ENCODE measurements at regions not wholly inside any gene's neighbourhood (a gene's known extent, or its start where the extent isn't known, plus 50 kb on each side); places are given as distances from the start of the nearest gene placed in this dataset.

GRCh38 chr3:16366-16765 is 180.2 kb upstream of the CHL1 start:
- peaks cover 3% of the 10 kb centered on the region; the same call in 1 of the 2 replicates for H3K9me3 ChIP-seq (ENCODE audit: insufficient read depth, low read depth, low read length)
- no peak overlapping the region for H3K4me2 ChIP-seq (ENCODE audit: low read depth, low read length, poor library complexity, severe bottlenecking)
- no peaks in the 10 kb centered on the region for H3K79me2 ChIP-seq (ENCODE audit: insufficient read depth, low read length)
- no peaks in the 10 kb centered on the region for H3K4me1 ChIP-seq (ENCODE audit: insufficient read depth, low read length, poor library complexity, severe bottlenecking)
- no peaks in the 10 kb centered on the region for H3K27me3 ChIP-seq (ENCODE audit: insufficient read depth, low read length, poor library complexity, severe bottlenecking)
- no peak overlapping the region for H3K9ac ChIP-seq (ENCODE audit: low read depth, low read length, poor library complexity, severe bottlenecking)
- no peak overlapping the region for H2AFZ ChIP-seq (ENCODE audit: low read length)
- H3K4me3 ChIP-seq (ENCODE audit: low read length, poor library complexity, severe bottlenecking): no peak overlapping the region
- no peaks in the 10 kb centered on the region for H3K36me3 ChIP-seq (ENCODE audit: insufficient read depth, low read length)
- no peak for TF ChIP-seq EZH2phosphoT487 (IDR thresholded peaks at IDR 0.05; ENCODE audit: borderline replicate concordance)
- TF ChIP-seq, protein P1, sequence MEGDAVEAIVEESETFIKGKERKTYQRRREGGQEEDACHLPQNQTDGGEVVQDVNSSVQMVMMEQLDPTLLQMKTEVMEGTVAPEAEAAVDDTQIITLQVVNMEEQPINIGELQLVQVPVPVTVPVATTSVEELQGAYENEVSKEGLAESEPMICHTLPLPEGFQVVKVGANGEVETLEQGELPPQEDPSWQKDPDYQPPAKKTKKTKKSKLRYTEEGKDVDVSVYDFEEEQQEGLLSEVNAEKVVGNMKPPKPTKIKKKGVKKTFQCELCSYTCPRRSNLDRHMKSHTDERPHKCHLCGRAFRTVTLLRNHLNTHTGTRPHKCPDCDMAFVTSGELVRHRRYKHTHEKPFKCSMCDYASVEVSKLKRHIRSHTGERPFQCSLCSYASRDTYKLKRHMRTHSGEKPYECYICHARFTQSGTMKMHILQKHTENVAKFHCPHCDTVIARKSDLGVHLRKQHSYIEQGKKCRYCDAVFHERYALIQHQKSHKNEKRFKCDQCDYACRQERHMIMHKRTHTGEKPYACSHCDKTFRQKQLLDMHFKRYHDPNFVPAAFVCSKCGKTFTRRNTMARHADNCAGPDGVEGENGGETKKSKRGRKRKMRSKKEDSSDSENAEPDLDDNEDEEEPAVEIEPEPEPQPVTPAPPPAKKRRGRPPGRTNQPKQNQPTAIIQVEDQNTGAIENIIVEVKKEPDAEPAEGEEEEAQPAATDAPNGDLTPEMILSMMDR (conservative IDR thresholded peaks at IDR 0.05; ENCODE audit: low read length): no peak
- no peaks in the 10 kb centered on the region for H4K20me1 ChIP-seq (ENCODE audit: insufficient read depth, low read length, poor library complexity, severe bottlenecking)
- H3F3A ChIP-seq (ENCODE audit: low read depth): no peaks in the 10 kb centered on the region
- H3K9me2 ChIP-seq (replicated peaks; ENCODE audit: low read depth, low read length): no peaks in the 10 kb centered on the region

GRCh38 chr3:20421-20820 is 176.1 kb upstream of the CHL1 start:
- Histone ChIP-seq H3K4me1 (ENCODE audit: insufficient read depth, low read length, poor library complexity, severe bottlenecking) (no peaks in the 10 kb centered on the region), H3K27me3 (ENCODE audit: insufficient read depth, low read length, poor library complexity, severe bottlenecking) (no peaks in the 10 kb centered on the region), H3K9me2 (replicated peaks; ENCODE audit: low read depth, low read length) (no peaks in the 10 kb centered on the region), H3K4me3 (ENCODE audit: low read length, poor library complexity, severe bottlenecking) (no peak overlapping the region), H3K4me2 (ENCODE audit: low read depth, low read length, poor library complexity, severe bottlenecking) (no peak overlapping the region), H2AFZ (ENCODE audit: low read length) (no peak overlapping the region), H3K36me3 (ENCODE audit: insufficient read depth, low read length) (no peaks in the 10 kb centered on the region), H3K9me3 (ENCODE audit: insufficient read depth, low read depth, low read length) (peaks cover 3% of the 10 kb centered on the region; the same call in 1 of the 2 replicates), H3F3A (ENCODE audit: low read depth) (no peaks in the 10 kb centered on the region), H3K79me2 (ENCODE audit: insufficient read depth, low read length) (no peaks in the 10 kb centered on the region), H3K9ac (ENCODE audit: low read depth, low read length, poor library complexity, severe bottlenecking) (no peak overlapping the region), H4K20me1 (ENCODE audit: insufficient read depth, low read length, poor library complexity, severe bottlenecking) (no peaks in the 10 kb centered on the region)
- no peak for TF ChIP-seq EZH2phosphoT487 (IDR thresholded peaks at IDR 0.05; ENCODE audit: borderline replicate concordance)
- TF ChIP-seq, protein P1 (conservative IDR thresholded peaks at IDR 0.05; ENCODE audit: low read length): no peak

- H3K27me3 ChIP-seq (ENCODE audit: insufficient read depth, low read length, poor library complexity, severe bottlenecking): no peaks in the 10 kb centered on the region
- H3K4me1 ChIP-seq (ENCODE audit: insufficient read depth, low read length, poor library complexity, severe bottlenecking): no peaks in the 10 kb centered on the region
These were observed 172.6 kb upstream of the CHL1 start for GRCh38 chr3:24006-24405.

More at GRCh38 chr3:24006-24405, 172.6 kb upstream of the CHL1 start:
- no peaks in the 10 kb centered on the region for H3K9me3 ChIP-seq (ENCODE audit: insufficient read depth, low read depth, low read length)
- H3K4me3 ChIP-seq (ENCODE audit: low read length, poor library complexity, severe bottlenecking): no peak overlapping the region
- H3K9me2 ChIP-seq (replicated peaks; ENCODE audit: low read depth, low read length): no peaks in the 10 kb centered on the region
- no peak overlapping the region for H3K9ac ChIP-seq (ENCODE audit: low read depth, low read length, poor library complexity, severe bottlenecking)
- no peak for TF ChIP-seq EZH2phosphoT487 (IDR thresholded peaks at IDR 0.05; ENCODE audit: borderline replicate concordance)
- TF ChIP-seq, protein P1 (conservative IDR thresholded peaks at IDR 0.05; ENCODE audit: low read length): no peak
- no peaks in the 10 kb centered on the region for H3K36me3 ChIP-seq (ENCODE audit: insufficient read depth, low read length)
- H3K4me2 ChIP-seq (ENCODE audit: low read depth, low read length, poor library complexity, severe bottlenecking): no peak overlapping the region
- H3K79me2 ChIP-seq (ENCODE audit: insufficient read depth, low read length): no peaks in the 10 kb centered on the region
- no peaks in the 10 kb centered on the region for H3F3A ChIP-seq (ENCODE audit: low read depth)
- no peak overlapping the region for H2AFZ ChIP-seq (ENCODE audit: low read length)
- H4K20me1 ChIP-seq (ENCODE audit: insufficient read depth, low read length, poor library complexity, severe bottlenecking): no peaks in the 10 kb centered on the region
